Left lobe of liver (tissue), 2 donors: ENCODE measurements at regions not wholly inside any gene's neighbourhood (a gene's known extent, or its start where the extent isn't known, plus 50 kb on each side); places are given as distances from the start of the nearest gene placed in this dataset.
A peak's percentile ranks its signal among the peaks of the same experiment; 100 is the strongest.

ENCODE experiments used
- ATAC-seq: fragments of 200-7000 bp; cut with Tn5 transposase; one replicate; pipeline ENCODE4 v1.9.1; 2020; ENCODE audit warnings: mild to moderate bottlenecking, moderate library complexity
- DNase-seq: peaks from one replicate; pipeline ENCODE4 v3.0.0-alpha.2; 2020; ENCODE audit warnings: low spot score
- donor health status: DM: no; HTN: no; CAD: no; lungs with moderate emphysema.
- donor health status: DM: no; HTN: yes; CAD: no.

- no peak for ATAC-seq
- no peak for DNase-seq
Observed at GRCh38 chr6:103707596-103708325, 1152.0 kb downstream of the HACE1 start.

GRCh38 chr6:103699769-103700168 lies 1160.0 kb downstream of the HACE1 start:
- ATAC-seq (no peak), DNase-seq (no peak)

- no peak for ATAC-seq
- no peak for DNase-seq
Observed at GRCh38 chr6:103687430-103687829, 1172.3 kb downstream of the HACE1 start.

- ATAC-seq, result no peak
- no peak for DNase-seq
Observed at GRCh38 chr6:103680116-103680515, 1179.6 kb downstream of the HACE1 start.

- no peak for ATAC-seq
- no peak for DNase-seq
Observed at GRCh38 chr6:103677290-103677689, 1182.4 kb downstream of the HACE1 start.

GRCh38 chr6:103675807-103676406 lies 1183.8 kb downstream of the HACE1 start:
- peak; percentile 75 for ATAC-seq
- no peak for DNase-seq

- no peak for DNase-seq
- ATAC-seq, result no peak
Observed at GRCh38 chr6:103674790-103675189, 1184.9 kb downstream of the HACE1 start.

- DNase-seq, result no peak
- peak; percentile 41 for ATAC-seq
Observed at GRCh38 chr6:103672169-103672568, 1187.5 kb downstream of the HACE1 start.

- no peak for ATAC-seq
- no peak for DNase-seq
Observed at GRCh38 chr6:103629613-103630012, 1230.1 kb downstream of the HACE1 start.

- DNase-seq (no peak), ATAC-seq (no peak)
Observed at GRCh38 chr6:103617642-103618041, 1242.1 kb downstream of the HACE1 start.

- DNase-seq (no peak), ATAC-seq (no peak)
Observed at GRCh38 chr6:103587722-103588121, 1272.0 kb downstream of the HACE1 start.

- DNase-seq (no peak), ATAC-seq (no peak)
Observed at GRCh38 chr6:103578115-103578514, 1281.6 kb downstream of the HACE1 start.

- ATAC-seq, result no peak
Observed at GRCh38 chr6:103570431-103570830, 1289.3 kb downstream of the HACE1 start.

GRCh38 chr6:103554911-103555310 lies 1304.8 kb downstream of the HACE1 start:
- no peak for DNase-seq

More at GRCh38 chr6:103570431-103570830, 1289.3 kb downstream of the HACE1 start:
- DNase-seq, result no peak

GRCh38 chr6:103538381-103538780 lies 1321.3 kb downstream of the HACE1 start:
- DNase-seq (no peak), ATAC-seq (no peak)

More at GRCh38 chr6:103554911-103555310, 1304.8 kb downstream of the HACE1 start:
- ATAC-seq, result no peak

- no peak for ATAC-seq
- no peak for DNase-seq
Observed at GRCh38 chr6:103534814-103535213, 1324.9 kb downstream of the HACE1 start.

- DNase-seq (no peak), ATAC-seq (no peak)
Observed at GRCh38 chr6:103534095-103534494, 1325.6 kb downstream of the HACE1 start.

- ATAC-seq, result no peak
- DNase-seq, result no peak
Observed at GRCh38 chr6:103522045-103522444, 1337.7 kb downstream of the HACE1 start.

GRCh38 chr6:103516336-103516735 lies 1343.4 kb downstream of the HACE1 start:
- DNase-seq, result no peak
- no peak for ATAC-seq

- DNase-seq, result no peak
- ATAC-seq, result no peak
Observed at GRCh38 chr6:103507052-103507451, 1352.7 kb downstream of the HACE1 start.

- no peak for ATAC-seq
- no peak for DNase-seq
Observed at GRCh38 chr6:103505155-103505518, 1354.6 kb downstream of the HACE1 start.

- DNase-seq, result no peak
- ATAC-seq, result no peak
Observed at GRCh38 chr6:103504501-103505154, 1355.1 kb downstream of the HACE1 start.
